PC-3 (cell line): ENCODE measurements at regions not wholly inside any gene's neighbourhood (a gene's known extent, or its start where the extent isn't known, plus 50 kb on each side); places are given as distances from the start of the nearest gene placed in this dataset.

Experiments used
- CTCF ChIP-seq: fragments of 300-600 bp; sonication (generic); conservative IDR thresholded peaks from 2 replicates; pipeline ENCODE4 v1.5.1; 2017; ENCODE audit warnings: antibody characterized with exemption, low read depth, mild to moderate bottlenecking, low read length
- EZH2 ChIP-seq: fragments of 300-600 bp; sonication (generic); IDR thresholded peaks from one replicate; pipeline ENCODE4 v1.6.1; 2017; ENCODE audit warnings: antibody characterized with exemption, mild to moderate bottlenecking, low read length; ENCODE audit not compliant: unreplicated experiment
- EZH2phosphoT487 ChIP-seq: fragments of 300-600 bp; sonication (generic); IDR thresholded peaks from 2 replicates; pipeline ENCODE4 v1.6.1; 2018; ENCODE audit warnings: mild to moderate bottlenecking, antibody characterized with exemption, low read length, borderline replicate concordance

- no peak for TF ChIP-seq CTCF
- TF ChIP-seq EZH2 = no peak
- no peak for TF ChIP-seq EZH2phosphoT487
Observed at GRCh38 chr9:74041588-74041987, 455.5 kb upstream of the RORB start.
